KMS-11 (cell line): ENCODE measurements at regions not wholly inside any gene's neighbourhood (a gene's known extent, or its start where the extent isn't known, plus 50 kb on each side); places are given as distances from the start of the nearest gene placed in this dataset.
"Not testable (repeated sequence)": the region's sequence is repeated elsewhere in the genome, so short reads cannot be mapped to it uniquely, and the experiment has no call there.

Source experiments
- H2AFZ ChIP-seq: fragments of 200-600 bp; sonication (generic); 2 replicates; pipeline ENCODE4 v1.6.1; 2016; ENCODE audit warnings: antibody characterized with exemption, mixed run types, low read depth
- H3K27ac ChIP-seq: fragments of 200-600 bp; sonication (generic); 2 replicates; pipeline ENCODE4 v1.6.1; 2016; ENCODE audit warnings: mild to moderate bottlenecking, mixed run types
- H3K27me3 ChIP-seq: fragments of 200-600 bp; sonication (generic); 2 replicates; pipeline ENCODE4 v1.6.1; 2017; ENCODE audit warnings: mild to moderate bottlenecking, low read depth, mixed run types, moderate library complexity; ENCODE audit not compliant: insufficient read depth
- H3K36me3 ChIP-seq: fragments of 200-600 bp; sonication (generic); 2 replicates; pipeline ENCODE4 v1.6.1; 2017; ENCODE audit warnings: mild to moderate bottlenecking, mixed run types; ENCODE audit not compliant: insufficient read depth
- H3K4me1 ChIP-seq: fragments of 200-600 bp; sonication (generic); 2 replicates; pipeline ENCODE4 v1.6.1; 2016; ENCODE audit warnings: mild to moderate bottlenecking, low read depth, mixed run types; ENCODE audit not compliant: poor library complexity, severe bottlenecking
- H3K4me2 ChIP-seq: fragments of 200-600 bp; sonication (generic); 2 replicates; pipeline ENCODE4 v1.7.0; 2016; ENCODE audit warnings: mild to moderate bottlenecking, mixed run types
- H3K4me3 ChIP-seq: fragments of 200-600 bp; sonication (generic); IDR thresholded peaks from 2 replicates; pipeline ENCODE4 v1.6.1; 2017; ENCODE audit warnings: low read depth, low read length, mixed read lengths; ENCODE audit not compliant: insufficient read depth
- H3K79me2 ChIP-seq: fragments of 200-600 bp; sonication (generic); 2 replicates; pipeline ENCODE4 v1.6.1; 2016; ENCODE audit warnings: low read depth, mixed run types; ENCODE audit not compliant: insufficient read depth
- H3K9ac ChIP-seq: fragments of 200-600 bp; sonication (generic); 2 replicates; pipeline ENCODE4 v1.6.1; 2016; ENCODE audit warnings: mild to moderate bottlenecking, mixed run types
- H4K20me1 ChIP-seq: fragments of 200-600 bp; sonication (generic); 2 replicates; pipeline ENCODE4 v1.6.1; 2016; ENCODE audit warnings: mild to moderate bottlenecking, mixed run types; ENCODE audit not compliant: insufficient read depth

DNA sequence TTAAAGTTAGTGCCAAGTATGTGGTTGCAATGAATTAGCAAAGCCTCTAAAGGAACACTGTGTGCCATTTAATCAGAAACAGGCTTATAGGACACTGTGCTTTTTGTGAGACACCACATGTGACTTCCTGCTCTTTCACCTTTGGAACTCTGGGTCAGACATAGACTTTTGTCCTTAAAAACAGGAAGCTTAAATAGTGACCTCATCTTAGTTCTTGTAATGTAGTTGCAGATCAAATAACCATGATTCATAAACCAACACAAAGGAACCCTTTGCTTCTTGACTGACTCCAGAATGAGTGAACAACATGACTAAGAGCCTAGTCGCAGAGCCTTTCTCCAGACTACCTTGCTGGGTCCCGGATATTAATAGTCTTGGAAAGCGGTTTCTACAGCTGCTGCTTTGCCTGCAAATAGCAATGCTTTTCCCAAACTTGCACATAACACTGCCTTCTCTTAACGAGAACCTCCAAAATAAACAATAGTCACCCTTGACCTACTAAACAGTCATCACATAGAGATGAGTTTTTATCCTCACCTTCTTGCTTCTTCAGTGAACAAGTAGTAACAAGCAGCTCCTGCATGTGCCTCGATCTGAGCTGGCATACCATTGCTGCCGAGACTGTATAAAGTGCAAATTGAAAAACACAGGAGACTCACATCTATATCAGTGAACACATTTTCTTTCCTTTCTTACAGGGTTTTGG lies 1947.0 kb downstream of the FOXD4L5 start:
- not testable (repeated sequence) for H2AFZ ChIP-seq, H3K4me2 ChIP-seq, H3K36me3 ChIP-seq, H3K4me3 ChIP-seq, H4K20me1 ChIP-seq, H3K79me2 ChIP-seq, H3K27ac ChIP-seq, H3K9ac ChIP-seq, H3K27me3 ChIP-seq, H3K4me1 ChIP-seq

DNA sequence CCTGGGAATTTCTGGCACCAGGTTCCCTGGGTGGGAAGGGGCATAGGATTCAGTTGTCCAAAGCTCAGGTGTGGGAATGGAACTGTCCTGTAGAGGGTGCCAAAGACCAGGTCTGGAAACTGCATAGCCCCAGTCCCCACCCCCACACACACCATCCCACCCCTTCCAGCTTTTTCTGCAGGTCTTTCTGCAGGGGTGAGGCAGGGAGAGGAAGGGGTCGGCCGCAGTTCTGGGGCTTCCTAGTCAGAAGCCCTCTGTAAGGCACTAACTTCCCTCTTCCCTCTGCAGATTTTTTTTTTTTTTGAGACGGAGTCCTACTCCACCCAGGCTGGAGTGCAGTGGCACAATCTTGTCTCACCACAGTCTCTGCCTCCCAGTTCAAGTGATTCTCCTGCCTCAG lies 1949.7 kb downstream of the FOXD4L5 start:
- H3K4me1 ChIP-seq, H3K27me3 ChIP-seq, H2AFZ ChIP-seq, H3K79me2 ChIP-seq, H3K4me3 ChIP-seq, H4K20me1 ChIP-seq, H3K27ac ChIP-seq, H3K4me2 ChIP-seq, H3K36me3 ChIP-seq, H3K9ac ChIP-seq: not testable (repeated sequence)

DNA sequence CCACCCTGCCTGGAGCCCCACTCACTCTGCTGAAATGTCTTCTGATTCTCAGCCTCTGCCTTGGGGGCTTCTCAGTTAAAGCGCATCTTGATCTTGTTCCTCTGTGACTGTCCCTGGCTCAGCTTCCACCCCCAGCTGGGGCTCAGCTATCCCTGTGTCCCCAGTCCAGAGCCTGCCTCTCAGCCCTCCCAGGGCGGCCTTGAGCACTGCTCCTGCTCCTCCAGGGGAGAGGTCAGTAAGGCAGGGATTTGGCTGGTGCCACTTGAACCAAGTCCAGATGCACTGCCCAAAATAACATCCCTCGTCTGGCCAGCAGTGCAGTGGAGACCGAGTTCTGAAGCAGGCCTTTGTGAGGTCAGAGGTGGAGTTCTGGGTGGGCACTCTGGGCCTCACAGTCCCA lies 1950.8 kb downstream of the FOXD4L5 start:
- H3K9ac ChIP-seq, H2AFZ ChIP-seq, H3K79me2 ChIP-seq, H3K27ac ChIP-seq, H3K4me2 ChIP-seq, H3K36me3 ChIP-seq, H4K20me1 ChIP-seq, H3K4me1 ChIP-seq, H3K4me3 ChIP-seq, H3K27me3 ChIP-seq: not testable (repeated sequence)

DNA sequence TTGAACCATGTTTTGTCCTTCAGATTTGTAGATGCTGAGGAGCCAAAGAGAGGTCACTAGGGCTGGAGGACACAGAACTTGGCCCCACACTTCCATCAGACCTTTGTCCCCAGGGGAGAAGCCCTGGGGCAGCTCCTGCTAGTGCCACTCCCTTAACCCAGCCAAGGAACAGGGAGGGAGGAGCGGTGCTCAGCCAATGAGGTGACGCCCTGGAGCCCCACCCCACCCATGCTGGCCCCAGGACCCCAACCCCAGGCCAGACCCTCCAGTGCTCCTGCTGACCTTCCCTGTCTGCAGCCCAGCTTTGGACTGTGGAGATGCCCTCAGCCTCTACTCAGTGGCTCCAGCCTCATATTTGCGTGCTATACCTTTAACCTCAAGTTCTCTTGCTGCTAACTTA lies 1951.9 kb downstream of the FOXD4L5 start:
- not testable (repeated sequence) for H3K27ac ChIP-seq, H3K27me3 ChIP-seq, H4K20me1 ChIP-seq, H3K9ac ChIP-seq, H3K79me2 ChIP-seq, H3K4me3 ChIP-seq, H3K36me3 ChIP-seq, H3K4me1 ChIP-seq, H3K4me2 ChIP-seq, H2AFZ ChIP-seq

DNA sequence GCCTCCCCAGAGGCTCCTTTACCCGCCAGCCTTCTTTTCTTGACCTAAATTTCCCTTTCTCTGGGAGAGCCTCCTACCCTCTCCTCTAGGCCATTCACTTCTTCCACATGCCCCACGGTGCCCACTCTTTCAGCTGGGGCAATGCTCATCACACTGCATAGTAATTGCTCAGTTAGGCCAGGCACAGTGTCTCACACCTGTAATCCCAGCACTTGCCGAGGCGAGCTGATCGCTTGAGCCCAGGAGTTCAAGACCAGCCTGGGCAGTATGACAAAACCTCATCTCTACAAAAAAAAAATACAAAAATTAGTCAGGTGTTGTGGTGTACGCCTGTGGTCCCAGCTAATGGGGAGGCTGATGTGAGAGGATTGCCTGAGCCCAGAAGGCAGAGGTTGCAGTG lies 1956.7 kb downstream of the FOXD4L5 start:
- H3K4me2 ChIP-seq, H3K79me2 ChIP-seq, H4K20me1 ChIP-seq, H3K36me3 ChIP-seq, H3K4me1 ChIP-seq, H3K4me3 ChIP-seq, H3K27ac ChIP-seq, H3K9ac ChIP-seq, H3K27me3 ChIP-seq, H2AFZ ChIP-seq: not testable (repeated sequence)

DNA sequence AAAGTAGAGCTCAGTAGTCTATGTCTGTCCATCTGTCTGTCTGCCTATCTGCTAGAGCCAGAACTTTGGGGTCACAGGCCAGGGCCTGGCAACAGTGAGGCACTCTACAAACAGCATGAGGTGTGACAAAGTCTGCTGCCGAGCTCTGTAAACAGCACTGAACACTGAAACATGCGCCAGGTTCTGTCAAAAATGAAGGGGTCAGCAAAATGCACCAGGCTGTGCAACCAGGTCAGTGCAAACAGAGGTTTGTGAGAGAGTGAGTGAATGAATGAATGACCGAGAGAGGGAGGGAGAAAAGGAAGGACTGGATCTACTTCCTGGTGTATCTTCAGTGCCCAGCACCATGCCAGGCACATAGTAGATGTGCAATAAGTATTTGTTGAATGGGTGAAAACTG lies 1957.8 kb downstream of the FOXD4L5 start:
- H3K4me2 ChIP-seq, H3K9ac ChIP-seq, H3K79me2 ChIP-seq, H3K27ac ChIP-seq, H3K4me1 ChIP-seq, H3K4me3 ChIP-seq, H3K27me3 ChIP-seq, H4K20me1 ChIP-seq, H2AFZ ChIP-seq, H3K36me3 ChIP-seq: not testable (repeated sequence)

DNA sequence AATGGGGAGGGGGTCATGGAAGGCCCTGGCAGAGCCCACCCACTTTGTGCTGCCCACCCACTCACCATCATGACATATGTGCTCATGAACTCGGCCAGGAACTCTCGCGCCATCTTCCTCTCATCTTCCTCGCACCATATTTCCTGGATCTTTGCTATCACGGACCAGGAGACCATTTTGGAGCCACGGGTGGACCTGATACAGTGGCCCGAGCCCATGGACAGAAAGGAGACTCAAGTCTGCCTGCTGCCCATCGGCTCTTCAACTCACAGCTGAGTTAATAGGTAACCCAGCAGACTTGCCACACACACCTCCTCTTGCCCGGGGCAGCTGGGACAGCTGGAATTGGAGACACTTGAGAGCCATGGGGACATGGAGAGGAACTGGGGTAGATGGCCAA lies 1958.3 kb downstream of the FOXD4L5 start:
- H4K20me1 ChIP-seq, H3K4me3 ChIP-seq, H3K9ac ChIP-seq: not testable (repeated sequence)

DNA sequence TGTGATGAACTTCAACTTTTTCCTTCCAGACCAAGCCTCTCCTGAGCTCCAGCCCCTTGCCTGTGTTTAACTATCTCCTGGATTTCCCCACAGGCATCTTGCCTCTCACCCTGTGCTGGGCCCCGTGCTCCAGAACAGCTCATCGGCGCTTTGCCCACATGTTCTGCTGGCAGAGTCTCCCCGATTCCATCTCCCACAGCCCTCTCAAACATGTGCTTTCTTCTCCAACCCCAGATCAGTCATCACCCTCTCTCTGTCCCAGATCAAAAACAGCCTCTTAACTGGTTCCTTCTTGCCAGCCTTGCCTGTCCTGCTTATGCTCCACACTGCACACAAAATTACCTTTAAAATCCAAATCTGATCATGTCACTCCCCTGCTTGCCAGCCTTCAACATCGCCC lies 1959.3 kb downstream of the FOXD4L5 start:
- not testable (repeated sequence) for H2AFZ ChIP-seq, H3K9ac ChIP-seq, H3K36me3 ChIP-seq, H3K4me1 ChIP-seq, H4K20me1 ChIP-seq, H3K27me3 ChIP-seq, H3K4me3 ChIP-seq, H3K27ac ChIP-seq, H3K4me2 ChIP-seq, H3K79me2 ChIP-seq

More for the DNA sequence above, 1958.3 kb downstream of the FOXD4L5 start:
- not testable (repeated sequence) for H3K27me3 ChIP-seq, H2AFZ ChIP-seq, H3K4me2 ChIP-seq, H3K27ac ChIP-seq, H3K36me3 ChIP-seq, H3K4me1 ChIP-seq, H3K79me2 ChIP-seq

DNA sequence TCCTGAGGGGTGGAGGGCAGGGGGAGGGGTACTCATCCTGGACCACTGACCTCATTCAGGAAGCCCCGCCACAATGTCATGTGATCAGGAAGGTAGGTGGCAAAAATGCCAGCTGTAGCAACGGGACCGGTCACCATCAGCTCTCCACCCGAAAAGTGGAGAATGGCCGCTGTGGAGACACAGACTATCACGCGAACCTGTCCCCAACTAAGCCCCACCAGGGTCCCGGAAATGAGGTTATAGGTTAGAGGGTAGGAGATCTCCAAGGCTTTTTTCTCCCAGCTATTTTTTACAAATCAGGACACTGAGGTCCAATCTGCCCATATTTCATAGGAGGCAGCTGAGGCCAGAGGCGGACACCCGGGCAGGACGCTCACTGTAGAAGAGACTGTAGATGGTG lies 1966.9 kb downstream of the FOXD4L5 start:
- not testable (repeated sequence) for H3K9ac ChIP-seq, H3K4me2 ChIP-seq

DNA sequence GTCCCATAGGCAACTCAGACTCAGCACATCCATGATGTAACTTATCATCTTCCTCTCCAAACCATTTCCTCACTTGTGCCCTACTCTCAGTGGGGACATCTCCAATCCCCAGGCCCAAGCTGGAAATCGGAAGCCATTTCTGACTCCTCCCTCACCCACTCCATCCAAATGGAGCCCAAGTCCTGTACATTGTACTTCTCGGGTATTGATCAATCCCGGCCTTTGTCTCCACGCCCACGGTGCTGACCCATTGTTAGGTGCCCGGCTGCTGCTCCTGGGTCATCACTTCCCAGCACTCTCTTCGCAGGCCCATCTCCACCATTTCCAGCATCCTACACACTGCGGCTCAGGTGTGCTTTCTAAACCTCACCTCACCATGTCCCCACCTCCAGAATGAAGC lies 1969.6 kb downstream of the FOXD4L5 start:
- H3K36me3 ChIP-seq, H3K9ac ChIP-seq, H4K20me1 ChIP-seq, H3K4me3 ChIP-seq, H2AFZ ChIP-seq, H3K27me3 ChIP-seq, H3K4me1 ChIP-seq, H3K79me2 ChIP-seq, H3K4me2 ChIP-seq, H3K27ac ChIP-seq: not testable (repeated sequence)

More for the DNA sequence above, 1966.9 kb downstream of the FOXD4L5 start:
- not testable (repeated sequence) for H3K79me2 ChIP-seq, H3K27me3 ChIP-seq, H3K4me1 ChIP-seq, H3K4me3 ChIP-seq, H2AFZ ChIP-seq, H4K20me1 ChIP-seq, H3K27ac ChIP-seq, H3K36me3 ChIP-seq

DNA sequence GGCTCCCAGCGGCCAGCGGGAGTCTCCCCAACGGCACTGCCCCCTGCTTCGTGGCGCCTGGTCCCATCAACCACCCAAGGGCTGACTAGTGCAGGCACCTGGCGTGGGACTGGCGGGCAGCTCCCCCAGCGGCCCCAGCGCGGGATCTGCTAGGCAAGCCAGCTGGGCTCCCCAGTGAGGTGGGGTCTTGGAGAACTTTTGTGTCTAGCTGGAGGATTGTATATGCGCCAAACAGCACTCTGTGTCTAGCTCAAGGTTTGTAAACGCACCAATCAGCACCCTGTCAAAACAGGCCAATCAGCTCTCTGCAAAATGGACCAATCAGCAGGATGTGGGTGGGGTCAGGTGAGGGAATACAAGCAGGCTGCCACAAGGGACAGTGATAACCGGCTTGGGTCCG lies 1988.2 kb downstream of the FOXD4L5 start:
- H2AFZ ChIP-seq, H3K79me2 ChIP-seq, H3K4me1 ChIP-seq, H3K36me3 ChIP-seq, H3K27ac ChIP-seq, H4K20me1 ChIP-seq, H3K27me3 ChIP-seq, H3K4me3 ChIP-seq, H3K9ac ChIP-seq, H3K4me2 ChIP-seq: not testable (repeated sequence)
